IMR-90 (cell line): ENCODE measurements at regions not wholly inside any gene's neighbourhood (a gene's known extent, or its start where the extent isn't known, plus 50 kb on each side); places are given as distances from the start of the nearest gene placed in this dataset.

Experiments
- ATAC-seq: fragments of 200-7000 bp; cut with Tn5 transposase; 2 replicates; pipeline ENCODE4 v1.9.1; 2020; ENCODE audit warnings: low read depth, mild to moderate bottlenecking, moderate library complexity
- BruUV-seq: library from RNA; stranded (reverse); fragments of 400-500 nt; replicated peaks from 2 replicates; lab custom pipeline; 2021; lab: Mats Ljungman, UMichigan
- CTCF ChIA-PET: fragments of 300-600 bp; formaldehyde crosslinking; extraction: SDS; loops from one replicate; lab custom pipeline; 2021; ENCODE audit warnings: antibody characterized with exemption; lab: Yijun Ruan, JAX
- POLR2A ChIA-PET: fragments of 300-600 bp; sonication (Branson Sonifier 250); formaldehyde crosslinking; loops from one replicate; lab custom pipeline; 2022; ENCODE audit warnings: antibody characterized with exemption; ENCODE audit not compliant: unreplicated experiment; lab: Charles Lee
- DNase-seq: peaks from one replicate; pipeline ENCODE4 v3.0.0; 2013
- H2AFZ ChIP-seq: replicated peaks from 2 replicates; pipeline ENCODE3; 2013; ENCODE audit warnings: low read length, mild to moderate bottlenecking; ENCODE audit not compliant: poor library complexity
- H2AK5ac ChIP-seq: 2 replicates; pipeline ENCODE4 v1.6.1; 2013; ENCODE audit warnings: low read depth, low read length, inconsistent platforms
- H2AK9ac ChIP-seq: replicated peaks from 2 replicates; pipeline ENCODE3; 2013; ENCODE audit warnings: mild to moderate bottlenecking, low read depth, low read length, moderate library complexity; ENCODE audit not compliant: poor library complexity
- H2BK120ac ChIP-seq: 2 replicates; pipeline ENCODE4 v1.6.1; 2013; ENCODE audit warnings: low read depth, low read length, inconsistent platforms
- H2BK15ac ChIP-seq: 3 replicates; pipeline ENCODE4 v1.6.1; 2013; ENCODE audit warnings: low read depth, low read length, inconsistent platforms
- H2BK20ac ChIP-seq: 2 replicates; pipeline ENCODE4 v1.6.1; 2013; ENCODE audit warnings: low read depth, mild to moderate bottlenecking, inconsistent platforms, low read length, moderate library complexity
- H2BK5ac ChIP-seq: 2 replicates; pipeline ENCODE4 v1.6.1; 2013; ENCODE audit warnings: mild to moderate bottlenecking, low read depth, low read length, inconsistent platforms; ENCODE audit not compliant: poor library complexity, severe bottlenecking
- H3K14ac ChIP-seq: replicated peaks from 2 replicates; pipeline ENCODE4 v1.6.1; 2013; ENCODE audit warnings: low read depth, low read length, inconsistent platforms
- H3K18ac ChIP-seq: 2 replicates; pipeline ENCODE4 v1.6.1; 2013; ENCODE audit warnings: low read depth, low read length, control low read depth
- H3K23ac ChIP-seq: 2 replicates; pipeline ENCODE4 v1.6.1; 2013; ENCODE audit warnings: low read depth, low read length, inconsistent platforms
- H3K27ac ChIP-seq: 2 replicates; pipeline ENCODE4 v1.5.1; 2013; ENCODE audit warnings: mild to moderate bottlenecking, control low read depth, low read length; ENCODE audit not compliant: insufficient read depth
- H3K27me3 ChIP-seq: 2 replicates; pipeline ENCODE4 v1.6.1; 2013; ENCODE audit warnings: low read length; ENCODE audit not compliant: control insufficient read depth, insufficient read depth
- H3K36me3 ChIP-seq: 2 replicates; pipeline ENCODE4 v1.6.1; 2013; ENCODE audit warnings: low read length, mixed read lengths; ENCODE audit not compliant: control insufficient read depth, insufficient read depth
- H3K4ac ChIP-seq: 2 replicates; pipeline ENCODE4 v1.6.1; 2013; ENCODE audit warnings: low read depth, low read length, inconsistent platforms
- H3K4me1 ChIP-seq: 2 replicates; pipeline ENCODE4 v1.6.1; 2013; ENCODE audit warnings: low read length, mixed read lengths; ENCODE audit not compliant: control insufficient read depth, insufficient read depth
- H3K4me2 ChIP-seq: 2 replicates; pipeline ENCODE4 v1.6.1; 2013; ENCODE audit warnings: low read depth, mild to moderate bottlenecking, control low read depth, low read length, moderate library complexity
- H3K4me3 ChIP-seq: 2 replicates; pipeline ENCODE4 v1.5.1; 2013; ENCODE audit warnings: low read depth, mild to moderate bottlenecking, control low read depth, low read length, moderate library complexity; ENCODE audit not compliant: insufficient read depth
- H3K56ac ChIP-seq: 2 replicates; pipeline ENCODE4 v1.6.1; 2013; ENCODE audit warnings: low read length, inconsistent platforms; ENCODE audit not compliant: insufficient read depth; ENCODE audit errors: extremely low read depth
- H3K79me1 ChIP-seq, 2 experiments: 2 replicates each; pipeline ENCODE4 v1.6.1; 2013; ENCODE audit warnings: low read length in 2 of 2, inconsistent platforms in 1 of 2, low read depth in 1 of 2
- H3K9ac ChIP-seq: 2 replicates; pipeline ENCODE4 v1.6.1; 2013; ENCODE audit warnings: low read depth, low read length, control low read depth
- H3K9me1 ChIP-seq: 2 replicates; pipeline ENCODE4 v1.6.1; 2013; ENCODE audit warnings: low read length, inconsistent platforms; ENCODE audit not compliant: insufficient read depth
- H3K9me3 ChIP-seq: 2 replicates; pipeline ENCODE4 v1.6.1; 2013; ENCODE audit warnings: low read length; ENCODE audit not compliant: control insufficient read depth, insufficient read depth
- H4K20me1 ChIP-seq: 2 replicates; pipeline ENCODE4 v1.6.1; 2013; ENCODE audit warnings: low read length, inconsistent platforms; ENCODE audit not compliant: insufficient read depth
- H4K5ac ChIP-seq: 2 replicates; pipeline ENCODE4 v1.6.1; 2013; ENCODE audit warnings: mild to moderate bottlenecking, low read depth, low read length, control low read depth
- H4K8ac ChIP-seq, 2 experiments: 2 replicates each; pipeline ENCODE4 v1.6.1; 2013; ENCODE audit warnings: low read depth in 2 of 2, low read length in 2 of 2, control low read depth in 1 of 2, inconsistent platforms in 1 of 2
- H4K91ac ChIP-seq: 2 replicates; pipeline ENCODE4 v1.6.1; 2013; ENCODE audit warnings: low read depth, low read length, inconsistent platforms; ENCODE audit not compliant: insufficient read depth
- CHD1 ChIP-seq: IDR thresholded peaks from 2 replicates; pipeline ENCODE4 v1.6.1; 2012; ENCODE audit warnings: low read depth, low read length, improper control_type of control experiment
- CTCF ChIP-seq: conservative IDR thresholded peaks from 2 replicates; pipeline ENCODE4 v1.5.1; 2012; ENCODE audit warnings: mild to moderate bottlenecking, low read depth, low read length, improper control_type of control experiment
- NFE2L2 ChIP-seq: fragments of 150-350 bp; IDR thresholded peaks from 2 replicates; pipeline ENCODE4 v1.6.1; 2016; ENCODE audit warnings: low read depth, mild to moderate bottlenecking, low read length
- WGBS, 2 experiments: methylation state at CpG; one replicate each; pipeline versions ENCODE4 v1.1.5 to v1.1.7; 2013; ENCODE audit warnings: missing lambda C conversion rate in 2 of 2; ENCODE audit not compliant: insufficient read length in 1 of 2; ENCODE audit errors: extremely low coverage in 2 of 2; 5-methylcytosine and 5-hydroxymethylcytosine counted together
- dilution Hi-C: fragments of 300-500 bp; cut with HindIII; formaldehyde crosslinking; loops from one replicate; pipeline ENCODE4 v1.14.3; 2018; ENCODE audit warnings: low sequenced_read_pairs; ENCODE audit not compliant: unreplicated experiment
- in situ Hi-C: fragments of 300-500 bp; cut with MboI; formaldehyde crosslinking; loops from 3 replicates; pipeline ENCODE4 v1.14.3; 2019; ENCODE audit warnings: low sequenced_read_pairs, inconsistent platforms, mixed read lengths
- intact Hi-C: fragments of 100-400 bp; cut with micrococcal nuclease; formaldehyde crosslinking; loops from 2 replicates; pipeline ENCODE4 v1.10.0; 2022

- Histone ChIP-seq H4K8ac (no peak overlapping the region), H3K4ac (no peak overlapping the region), H2BK15ac (no peak overlapping the region), H3K23ac (no peak overlapping the region), H3K14ac (no peak overlapping the region), H4K91ac (no peak overlapping the region), H3K9me3 (peaks cover 3% of the 10 kb centered on the region; the same call in 1 of the 2 replicates), H4K20me1 (no peaks in the 10 kb centered on the region), H3K18ac (no peak overlapping the region), H2BK5ac (no peak overlapping the region), H3K9me1 (no peaks in the 10 kb centered on the region), H3K79me1 (no peaks in the 10 kb centered on the region), H3K27me3 (no peaks in the 10 kb centered on the region), H3K36me3 (no peaks in the 10 kb centered on the region), H2BK20ac (no peak overlapping the region), H3K56ac (no peak overlapping the region), H4K5ac (no peak overlapping the region), H2AFZ (no peak overlapping the region), H2BK120ac (no peak overlapping the region), H3K9ac (no peak overlapping the region), H3K27ac (no peak overlapping the region), H3K4me2 (no peak overlapping the region), H2AK5ac (no peak overlapping the region), H2AK9ac (no peak overlapping the region), H3K4me1 (no peaks in the 10 kb centered on the region), H3K4me3 (no peak overlapping the region)
- ChIA-PET CTCF (no interaction called here), POLR2A (no interaction called here)
- in situ Hi-C loops = no loop called here
- no peak for TF ChIP-seq NFE2L2
- no peak for TF ChIP-seq CHD1
- TF ChIP-seq CTCF = no peak
- intact Hi-C loops = no loop called here
- dilution Hi-C loops = no loop called here
- ATAC-seq (no peak), DNase-seq (no peak)
- no CpG with 5 or more reads among the region's 3 CpGs for WGBS, 2 experiments
- no TSS peak for BruUV-seq
These were observed 1427.1 kb downstream of the LRRC4C start for GRCh38 chr11:40032331-40032730.
